Spleen (tissue), 11 donors: ENCODE measurements at regions not wholly inside any gene's neighbourhood (a gene's known extent, or its start where the extent isn't known, plus 50 kb on each side); places are given as distances from the start of the nearest gene placed in this dataset.

Experiments
- DNase-seq: peaks from one replicate; pipeline ENCODE4 v3.0.0-alpha.2; 2020
- H3K27ac ChIP-seq, 8 donors: fragments of 200-600 bp; sonication (generic) in 7 of 8; 1 replicate in 4 of 8; 2 replicates in 4 of 8; pipeline versions ENCODE4 v1.5.0 to v1.8.0; 2016 to 2021; ENCODE audit warnings: inconsistent platforms in 4 of 8, mild to moderate bottlenecking in 4 of 8, moderate library complexity in 1 of 8
- H3K27me3 ChIP-seq, 7 donors: fragments of 200-600 bp; sonication (generic) in 6 of 7; replicated peaks in 1 of 7; 1 replicate in 4 of 7; 2 replicates in 3 of 7; pipeline versions ENCODE4 v1.5.0 to v1.8.0; 2016 to 2021; ENCODE audit warnings: inconsistent platforms in 3 of 7, mild to moderate bottlenecking in 1 of 7
- H3K36me3 ChIP-seq, 6 donors: fragments of 200-600 bp; sonication (generic) in 5 of 6; 1 replicate in 4 of 6; 2 replicates in 2 of 6; pipeline versions ENCODE4 v1.5.0 to v1.8.0; 2016 to 2021; ENCODE audit warnings: inconsistent platforms in 2 of 6
- H3K4me1 ChIP-seq, 6 donors: fragments of 200-600 bp; sonication (generic) in 5 of 6; 1 replicate in 3 of 6; 2 replicates in 3 of 6; pipeline versions ENCODE4 v1.5.0 to v1.8.0; 2016 to 2021; ENCODE audit warnings: inconsistent platforms in 3 of 6
- H3K4me3 ChIP-seq, 8 donors: fragments of 200-600 bp; sonication (generic) in 7 of 8; 1 replicate in 4 of 8; 2 replicates in 4 of 8; pipeline versions ENCODE4 v1.5.0 to v1.8.0; 2016 to 2021; ENCODE audit warnings: inconsistent platforms in 4 of 8, mild to moderate bottlenecking in 4 of 8, moderate library complexity in 2 of 8
- H3K9me3 ChIP-seq, 8 donors: fragments of 200-600 bp; sonication (generic) in 7 of 8; 1 replicate in 4 of 8; 2 replicates in 4 of 8; pipeline versions ENCODE4 v1.5.0 to v1.8.0; 2016 to 2021; ENCODE audit warnings: inconsistent platforms in 4 of 8
- CTCF ChIP-seq, 11 experiments: fragments of 200-600 bp in 7 of 11; fragments of 450-650 bp in 4 of 11; sonication (generic) in 4 of 11; IDR thresholded peaks in 8 of 11; conservative IDR thresholded peaks in 3 of 11; 1 replicate in 7 of 11; 2 replicates in 4 of 11; pipeline versions ENCODE4 v1.4.0 to v1.8.0; 2016 to 2021; ENCODE audit warnings: antibody characterized with exemption in 11 of 11, inconsistent platforms in 4 of 11, mild to moderate bottlenecking in 1 of 11
- POLR2A ChIP-seq, 3 donors: fragments of 450-650 bp; IDR thresholded peaks; one replicate each; pipeline ENCODE4 v1.5.1; 2017; ENCODE audit warnings: antibody characterized with exemption in 3 of 3, mild to moderate bottlenecking in 1 of 3
- POLR2AphosphoS5 ChIP-seq, 3 donors: sonication (generic); formaldehyde crosslinking; IDR thresholded peaks; one replicate each; pipeline ENCODE4 v1.5.1; 2017; ENCODE audit warnings: antibody characterized with exemption in 3 of 3
- WGBS, 5 donors: extraction: QIAGEN DNeasy Blood & Tissue Kit in 3 of 5; methylation state at CpG; one replicate each; pipeline versions ENCODE4 v1.1.5 to v1.1.7; 2013 to 2018; 5-methylcytosine and 5-hydroxymethylcytosine counted together
- intact Hi-C: fragments of 100-400 bp; cut with DNase I; formaldehyde crosslinking; loops from one replicate; pipeline ENCODE4 v1.15.0; 2023; ENCODE audit warnings: low total_unique reads
- donor health status: healthy with polysubstance abuse.
- donor health status: DM: no; HTN: no; CAD: no; lungs with moderate emphysema.
- donor health status: DM: no; HTN: no; CAD: no.
- donor health status: Bipolar disorder and iron deficiency.
- donor health status: healthy.
- donor health status: DM: no; HTN: no; CAD: no.
- donor health status: DM: yes; HTN: yes; CAD: no.

DNA sequence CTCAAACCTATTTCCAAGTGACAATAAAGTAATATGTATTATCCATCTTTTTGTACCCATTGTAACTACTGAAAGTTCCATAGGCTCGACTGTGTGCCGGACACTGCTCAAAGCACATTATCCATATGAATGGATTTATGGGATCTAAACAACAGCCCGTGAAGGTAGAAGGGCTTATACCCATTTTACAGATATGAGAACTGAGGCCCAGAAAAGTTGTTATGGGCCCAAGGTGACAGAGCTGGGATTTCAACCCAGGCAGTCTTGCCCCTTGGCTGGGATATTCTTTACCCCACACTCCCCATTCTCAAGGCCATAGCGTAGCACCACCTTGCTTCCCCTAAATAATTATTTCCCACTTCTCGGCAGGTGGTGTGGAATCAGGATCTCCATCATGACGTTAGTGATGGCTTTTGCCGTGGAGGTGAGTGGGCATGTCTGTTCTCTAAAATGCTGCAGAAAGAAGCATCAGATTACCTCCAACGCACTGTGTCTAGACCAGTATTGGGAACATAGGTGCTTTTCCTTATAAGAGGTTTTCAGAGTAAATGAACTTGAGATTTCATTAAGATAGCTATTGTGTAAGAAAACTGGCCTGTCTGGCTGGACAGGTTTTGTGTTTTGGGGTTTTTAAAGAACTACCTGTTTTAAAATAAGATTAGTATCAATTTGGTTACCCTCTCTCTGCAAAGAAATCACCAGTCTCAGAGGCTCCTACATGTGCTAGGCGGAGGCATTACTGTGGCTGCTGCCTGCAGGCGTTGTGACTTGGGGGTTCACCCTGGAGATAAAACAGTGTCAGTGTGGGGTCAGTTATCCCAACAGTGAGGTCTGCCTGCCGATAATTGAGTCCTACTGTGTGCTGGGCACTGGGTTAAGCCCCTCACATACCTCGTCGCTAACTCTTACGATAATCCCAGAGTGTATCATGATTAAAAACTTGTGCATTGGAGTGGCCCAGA is 85.1 kb upstream of the SDK1 start:
- WGBS, 5 donors = 90 to 94% (median 93%) methylated on average over 14 of the region's 14 CpGs
- peaks cover 0 to 8% (median 0%) of the 10 kb centered on the region in 7 donors for H3K27me3 ChIP-seq
- H3K4me1 ChIP-seq = no peaks in the 10 kb centered on the region
- intact Hi-C loops = no loop called here
- no peaks in the 10 kb centered on the region for H3K36me3 ChIP-seq
- TF ChIP-seq POLR2A (IDR thresholded peaks at IDR 0.05) (no peak), POLR2AphosphoS5 (IDR thresholded peaks at IDR 0.05) (no peak), CTCF (IDR thresholded peaks at IDR 0.05 in 8 of 11, conservative IDR thresholded peaks at IDR 0.05 in 3 of 11) (no peak)
- no peaks in the 10 kb centered on the region for H3K9me3 ChIP-seq
- no peak for DNase-seq
- no peak overlapping the region for H3K27ac ChIP-seq
- no peak overlapping the region for H3K4me3 ChIP-seq

DNA sequence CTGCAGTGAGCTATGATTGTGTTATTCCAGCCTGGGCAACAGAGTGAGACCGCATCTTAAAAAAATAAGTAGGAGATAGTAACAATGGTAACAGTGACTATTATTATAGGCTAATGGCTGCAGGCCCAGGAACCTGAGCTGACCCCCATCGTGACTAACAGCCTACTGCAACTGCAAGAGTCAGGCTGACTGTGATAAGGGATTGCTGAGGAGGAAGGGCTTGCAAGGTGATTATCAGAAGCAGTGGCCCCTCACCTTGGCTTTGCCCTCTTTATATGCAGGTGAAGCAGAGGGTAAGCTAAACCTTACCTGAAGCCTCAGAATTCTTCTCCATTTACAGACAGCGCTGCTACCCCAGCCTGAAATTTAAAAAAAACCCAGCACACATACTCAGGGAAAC is 83.9 kb upstream of the SDK1 start:
- WGBS, 5 donors = 86 to 95% (median 90%) methylated on average over 3 of the region's 3 CpGs
- Histone ChIP-seq H3K9me3 (no peaks in the 10 kb centered on the region), H3K4me1 (no peaks in the 10 kb centered on the region), H3K27me3 (peaks cover 0 to 8% (median 0%) of the 10 kb centered on the region in 7 donors), H3K36me3 (no peaks in the 10 kb centered on the region), H3K4me3 (no peak overlapping the region), H3K27ac (no peak overlapping the region)
- intact Hi-C loops = no loop called here
- TF ChIP-seq POLR2A (IDR thresholded peaks at IDR 0.05) (no peak), POLR2AphosphoS5 (IDR thresholded peaks at IDR 0.05) (no peak), CTCF (IDR thresholded peaks at IDR 0.05 in 8 of 11, conservative IDR thresholded peaks at IDR 0.05 in 3 of 11) (no peak)
- no peak for DNase-seq

DNA sequence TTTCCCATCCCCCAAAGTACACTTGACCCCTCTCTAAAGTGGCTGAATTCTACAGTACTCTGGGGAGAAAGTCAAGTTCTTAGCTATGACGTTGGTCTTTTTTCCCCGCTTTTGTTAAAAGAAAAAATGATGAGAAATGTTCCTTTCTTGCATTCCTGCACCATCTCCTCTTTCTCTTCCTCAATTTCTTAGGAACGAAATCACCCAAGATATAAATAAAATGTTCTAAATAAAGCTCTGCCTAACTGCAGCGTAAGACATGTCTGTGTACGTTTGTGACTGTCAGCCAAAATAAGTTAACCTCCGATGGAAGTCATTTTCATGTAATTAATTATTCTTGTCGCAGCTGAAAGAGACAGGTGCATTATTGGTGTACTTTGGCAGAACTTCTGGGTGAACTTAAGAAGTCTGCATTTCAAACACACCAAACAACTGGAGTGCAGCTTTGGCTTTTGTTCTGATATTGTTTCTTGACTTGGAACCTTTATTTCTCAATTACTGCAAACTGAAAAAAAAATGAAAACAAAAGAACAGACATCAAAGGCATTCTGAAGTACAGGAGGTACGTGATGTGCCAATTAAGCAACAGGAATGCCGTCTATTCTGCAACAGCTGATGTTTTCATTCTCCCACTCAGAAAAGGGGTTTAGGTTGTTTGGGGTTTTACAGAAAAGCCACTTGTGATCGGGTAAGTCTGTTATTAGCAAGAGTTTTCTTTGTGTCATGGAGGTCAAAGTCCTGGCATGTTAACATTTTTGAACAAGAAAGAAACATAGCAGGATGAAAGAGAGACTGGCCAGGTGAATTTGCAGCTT is 82.4 kb upstream of the SDK1 start:
- WGBS, 5 donors = 26 to 31% (median 27%) methylated on average over 10 of the region's 10 CpGs
- intact Hi-C loops = no loop called here
- H3K27ac ChIP-seq = no peak overlapping the region

More for the DNA sequence above, 82.4 kb upstream of the SDK1 start:
- no peaks in the 10 kb centered on the region for H3K9me3 ChIP-seq
- H3K36me3 ChIP-seq = no peaks in the 10 kb centered on the region
- no peak overlapping the region for H3K4me3 ChIP-seq
- H3K27me3 ChIP-seq = peaks cover 0 to 8% (median 0%) of the 10 kb centered on the region in 7 donors
- no peaks in the 10 kb centered on the region for H3K4me1 ChIP-seq
- DNase-seq = no peak
- TF ChIP-seq CTCF (IDR thresholded peaks at IDR 0.05 in 8 of 11, conservative IDR thresholded peaks at IDR 0.05 in 3 of 11) (no peak), POLR2A (IDR thresholded peaks at IDR 0.05) (no peak), POLR2AphosphoS5 (IDR thresholded peaks at IDR 0.05) (no peak)
